Esophagus (tissue), 2 donors: ENCODE measurements at regions not wholly inside any gene's neighbourhood (a gene's known extent, or its start where the extent isn't known, plus 50 kb on each side); places are given as distances from the start of the nearest gene placed in this dataset.

Source experiments
- H3K27ac ChIP-seq, 2 donors: one replicate each; pipeline ENCODE4 v1.5.1; 2013; ENCODE audit warnings: low read depth in 2 of 2, mild to moderate bottlenecking in 2 of 2, inconsistent platforms in 1 of 2, low read length in 1 of 2, moderate library complexity in 1 of 2
- H3K27me3 ChIP-seq, 2 donors: one replicate each; pipeline ENCODE4 v1.6.1; 2013; ENCODE audit warnings: low read length in 2 of 2, control low read depth in 1 of 2, mild to moderate bottlenecking in 1 of 2; ENCODE audit not compliant: insufficient read depth in 2 of 2, control insufficient read depth in 1 of 2
- H3K36me3 ChIP-seq, 2 donors: one replicate each; pipeline ENCODE4 v1.6.1; 2013; ENCODE audit warnings: low read length in 1 of 2; ENCODE audit not compliant: control insufficient read depth in 2 of 2, insufficient read depth in 2 of 2
- H3K4me1 ChIP-seq, 2 donors: one replicate each; pipeline ENCODE4 v1.6.1; 2013; ENCODE audit warnings: low read length in 1 of 2; ENCODE audit not compliant: control insufficient read depth in 2 of 2, insufficient read depth in 2 of 2
- H3K4me3 ChIP-seq, 2 donors: one replicate each; pipeline ENCODE4 v1.5.1; 2013; ENCODE audit warnings: low read length in 2 of 2, mild to moderate bottlenecking in 2 of 2, low read depth in 1 of 2, moderate library complexity in 1 of 2
- H3K9me3 ChIP-seq, 2 donors: one replicate each; pipeline ENCODE4 v1.6.1; 2013; ENCODE audit warnings: mild to moderate bottlenecking in 2 of 2, low read depth in 1 of 2, low read length in 1 of 2, moderate library complexity in 1 of 2; ENCODE audit not compliant: control insufficient read depth in 2 of 2, insufficient read depth in 1 of 2
- WGBS, 2 donors: extraction: QIAGEN DNeasy Blood & Tissue Kit; methylation state at CpG; one replicate each; pipeline ENCODE4 v1.1.7; 2013; 5-methylcytosine and 5-hydroxymethylcytosine counted together
- donor health status: healthy with polysubstance abuse.
- donor health status: Bipolar disorder and iron deficiency.

- Histone ChIP-seq H3K36me3 (no peaks in the 10 kb centered on the region), H3K27me3 (no peaks in the 10 kb centered on the region), H3K4me3 (no peak overlapping the region), H3K4me1 (peaks cover 0 to 3% of the 10 kb centered on the region in 2 donors), H3K9me3 (no peaks in the 10 kb centered on the region), H3K27ac (no peak overlapping the region)
- 95% methylated on average over 13 of the region's 13 CpGs for WGBS, 2 donors
Measured at GRCh38 chr2:238502088-238502810, 75.5 kb downstream of the ASB1 start.

DNA sequence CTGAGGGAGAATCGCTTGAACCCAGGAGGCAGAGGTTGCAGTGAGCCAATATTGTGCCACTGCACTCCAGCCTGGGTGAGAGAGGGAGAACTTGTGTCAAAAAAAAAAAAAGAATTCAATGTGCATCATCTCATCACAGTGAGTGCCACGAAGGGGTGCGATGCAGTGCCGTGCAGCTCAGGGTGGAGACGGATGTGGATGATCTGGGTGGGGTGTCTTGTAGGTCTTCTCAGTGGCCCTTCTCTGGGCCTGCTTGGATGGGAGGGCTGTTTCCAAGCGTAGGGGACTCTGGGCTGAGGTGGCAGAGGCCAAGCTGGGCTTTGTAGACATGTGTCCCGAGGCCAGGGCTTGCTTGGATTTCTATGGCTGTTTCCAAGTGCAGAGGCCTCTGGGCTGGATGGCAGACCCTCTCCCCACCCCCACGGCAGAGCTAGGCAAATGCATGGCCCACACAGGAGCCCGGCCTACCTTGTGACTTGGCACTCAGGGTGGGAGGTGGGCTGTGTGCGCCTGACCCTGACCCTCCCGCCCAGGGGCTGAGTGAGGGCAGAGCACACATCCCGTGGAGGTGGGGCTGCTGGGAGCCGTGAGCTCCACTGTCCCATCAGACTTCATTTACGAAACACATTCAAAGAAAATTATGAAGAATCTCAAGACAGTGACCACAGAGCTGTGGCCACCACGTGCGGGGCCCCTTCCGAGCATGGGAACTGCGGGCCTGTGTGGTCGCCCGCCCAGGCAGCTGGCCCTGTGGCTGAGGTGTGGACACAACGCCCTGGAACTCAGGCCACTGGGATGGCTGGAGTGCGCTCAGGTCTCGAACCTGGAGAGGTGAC, 76.4 kb downstream of the ASB1 start:
- H3K27ac ChIP-seq: no peak overlapping the region
- H3K27me3 ChIP-seq: no peaks in the 10 kb centered on the region
- H3K36me3 ChIP-seq: no peaks in the 10 kb centered on the region
- peaks cover 0 to 3% of the 10 kb centered on the region in 2 donors for H3K4me1 ChIP-seq
- WGBS, 2 donors: 91 to 93% methylated on average over 23 of the region's 23 CpGs
- H3K9me3 ChIP-seq: no peaks in the 10 kb centered on the region
- no peak overlapping the region for H3K4me3 ChIP-seq

DNA sequence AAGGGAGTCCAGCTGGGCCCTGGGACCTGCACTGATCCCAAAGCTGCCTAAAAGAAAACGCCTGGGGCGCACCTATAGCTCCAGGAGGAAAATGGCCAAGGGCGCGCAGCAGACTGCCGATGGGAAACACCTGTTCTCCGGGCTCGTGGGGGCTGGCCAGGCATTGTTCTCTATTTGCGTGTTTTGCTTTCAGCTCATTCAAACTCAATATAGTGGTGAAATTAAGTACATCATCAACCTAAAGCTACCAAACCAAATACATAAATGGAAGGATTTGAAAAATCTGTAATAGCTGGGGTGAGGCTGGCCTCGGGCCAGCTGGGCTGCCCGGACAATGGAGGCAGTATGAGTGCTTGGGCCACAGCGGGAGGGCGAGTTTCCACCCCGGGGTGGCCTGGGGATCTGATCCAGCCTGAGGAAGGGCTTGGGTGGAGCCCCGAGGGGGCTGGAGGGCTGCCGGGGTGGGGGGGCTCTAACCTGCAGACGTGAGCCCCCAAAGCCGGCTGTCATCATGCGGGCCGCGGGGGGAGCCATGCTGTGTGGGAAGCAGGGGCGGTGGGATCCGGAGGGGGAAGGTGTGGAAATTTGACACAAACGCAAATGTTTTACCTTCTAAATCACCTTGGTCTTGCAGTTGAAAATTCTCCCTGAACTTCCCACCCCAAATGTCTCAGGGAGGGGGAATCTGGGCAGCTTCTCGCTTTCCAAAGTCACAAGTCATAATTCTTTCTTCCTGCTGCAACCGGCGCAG, 77.6 kb downstream of the ASB1 start:
- Histone ChIP-seq H3K4me3 (no peak overlapping the region), H3K27ac (no peak overlapping the region), H3K4me1 (peaks cover 0 to 3% of the 10 kb centered on the region in 2 donors), H3K36me3 (no peaks in the 10 kb centered on the region), H3K27me3 (no peaks in the 10 kb centered on the region), H3K9me3 (no peaks in the 10 kb centered on the region)
- WGBS, 2 donors: 76 to 79% methylated on average over 26 of the region's 26 CpGs

GRCh38 chr2:238505119-238505891, 78.6 kb downstream of the ASB1 start:
- WGBS, 2 donors: 84 to 87% methylated on average over 16 of the region's 16 CpGs
- H3K9me3 ChIP-seq: no peaks in the 10 kb centered on the region
- H3K27me3 ChIP-seq: no peaks in the 10 kb centered on the region
- H3K4me1 ChIP-seq: peaks cover 0 to 3% of the 10 kb centered on the region in 2 donors
- no peak overlapping the region for H3K27ac ChIP-seq
- no peak overlapping the region for H3K4me3 ChIP-seq
- no peaks in the 10 kb centered on the region for H3K36me3 ChIP-seq

DNA sequence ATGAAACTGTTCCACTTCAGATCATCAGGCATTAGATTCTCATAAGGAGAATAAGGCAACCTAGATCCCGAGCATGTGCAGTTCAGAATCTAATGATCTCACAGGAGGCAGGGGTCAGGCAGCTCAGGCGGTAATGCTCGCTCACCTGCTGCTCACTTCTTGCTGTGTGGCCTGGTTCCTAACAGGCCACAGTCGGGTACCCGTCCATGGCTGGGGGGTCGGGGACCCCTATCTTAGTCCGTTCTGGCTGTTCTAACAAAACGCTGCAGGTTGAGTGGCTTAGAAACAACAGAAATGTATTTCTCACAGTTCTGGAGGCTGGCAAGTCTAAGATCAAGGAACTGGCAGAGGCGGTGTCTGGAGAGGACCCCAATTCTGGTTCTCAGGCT, 79.2 kb downstream of the ASB1 start:
- H3K27ac ChIP-seq: no peak overlapping the region
- H3K4me1 ChIP-seq: peaks cover 0 to 3% of the 10 kb centered on the region in 2 donors
- H3K9me3 ChIP-seq: no peaks in the 10 kb centered on the region
- no peak overlapping the region for H3K4me3 ChIP-seq
- 84 to 86% methylated on average over 9 of the region's 9 CpGs for WGBS, 2 donors
- no peaks in the 10 kb centered on the region for H3K27me3 ChIP-seq
- H3K36me3 ChIP-seq: no peaks in the 10 kb centered on the region

- Histone ChIP-seq H3K27ac (no peak overlapping the region), H3K36me3 (no peaks in the 10 kb centered on the region), H3K4me3 (no peak overlapping the region), H3K4me1 (peaks cover 0 to 3% of the 10 kb centered on the region in 2 donors), H3K9me3 (no peaks in the 10 kb centered on the region), H3K27me3 (no peaks in the 10 kb centered on the region)
- 78 to 80% methylated on average over 17 of the region's 17 CpGs for WGBS, 2 donors
Measured at GRCh38 chr2:238506371-238507068, 79.8 kb downstream of the ASB1 start.

DNA sequence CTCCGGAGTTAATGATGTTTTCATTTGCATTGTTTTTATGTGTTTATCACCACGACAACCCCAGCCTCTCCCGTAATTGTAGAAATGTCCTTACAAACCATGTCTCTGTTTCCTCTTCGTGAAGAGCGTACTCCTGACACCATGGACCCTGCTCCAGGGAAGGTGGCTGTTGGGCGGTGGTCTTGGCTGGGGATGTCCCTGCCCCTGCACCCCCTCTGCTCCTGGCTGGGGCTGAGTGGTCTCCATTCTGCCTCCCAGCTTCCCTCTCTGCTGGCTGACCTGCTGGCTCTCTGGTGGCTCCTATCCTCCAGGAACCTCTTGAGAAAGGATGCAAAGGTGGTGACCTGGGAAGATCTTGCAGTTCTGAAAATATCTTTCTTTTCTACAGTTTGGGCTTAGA, 81.1 kb downstream of the ASB1 start:
- no peaks in the 10 kb centered on the region for H3K9me3 ChIP-seq
- H3K27ac ChIP-seq: no peak overlapping the region
- no peaks in the 10 kb centered on the region for H3K4me1 ChIP-seq
- H3K27me3 ChIP-seq: no peaks in the 10 kb centered on the region
- 69 to 72% methylated on average over 6 of the region's 6 CpGs for WGBS, 2 donors
- no peak overlapping the region for H3K4me3 ChIP-seq
- H3K36me3 ChIP-seq: no peaks in the 10 kb centered on the region

DNA sequence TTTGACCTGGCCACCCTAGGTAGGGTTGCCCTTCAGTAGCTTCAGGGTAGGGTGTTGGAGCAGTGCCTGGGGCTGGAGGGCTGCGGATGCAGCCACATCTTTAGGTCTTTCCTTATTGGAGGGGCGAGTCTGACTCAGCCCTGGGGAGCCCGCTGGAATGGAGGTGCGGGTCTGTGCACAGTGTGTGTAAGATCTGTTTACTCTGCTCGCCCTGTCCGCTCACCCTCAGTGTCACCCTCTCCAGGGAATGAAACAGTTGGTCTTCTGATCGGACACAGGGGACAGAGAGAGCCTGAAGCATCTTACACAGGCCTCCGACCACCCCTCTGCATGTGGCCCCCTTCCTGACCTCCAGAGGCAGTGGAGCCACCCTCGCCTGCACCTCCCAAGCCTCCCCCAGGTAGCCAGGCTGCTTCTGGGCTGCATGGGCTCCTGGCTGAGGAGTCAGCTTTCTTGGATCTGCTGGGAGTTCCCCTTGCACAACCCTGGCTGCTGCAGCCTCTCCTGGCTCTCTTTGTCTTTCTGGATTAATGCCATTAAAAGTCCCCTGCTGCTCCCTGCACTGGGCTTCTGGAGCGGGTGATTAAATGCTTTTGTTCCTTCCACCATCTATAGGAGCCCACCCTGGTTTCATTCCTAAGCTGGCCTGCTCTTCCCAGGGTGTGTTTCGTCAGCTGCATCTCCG, 82.6 kb downstream of the ASB1 start:
- no peaks in the 10 kb centered on the region for H3K9me3 ChIP-seq
- no peaks in the 10 kb centered on the region for H3K4me1 ChIP-seq
- H3K36me3 ChIP-seq: no peaks in the 10 kb centered on the region
- WGBS, 2 donors: 78 to 81% methylated on average over 12 of the region's 12 CpGs
- H3K4me3 ChIP-seq: no peak overlapping the region
- H3K27me3 ChIP-seq: no peaks in the 10 kb centered on the region
- H3K27ac ChIP-seq: no peak overlapping the region
